ENCODE measurements at regions not wholly inside any gene's neighbourhood (a gene's known extent, or its start where the extent isn't known, plus 50 kb on each side); places are given as distances from the start of the nearest gene placed in this dataset.

GRCh38 chr20:48393737-48394314 lies 434.0 kb downstream of the PREX1 start:
- WGBS (ENCODE audit: insufficient coverage) = 89% methylated on average over 8 of the region's 12 CpGs

GRCh38 chr20:48393311-48393685 lies 434.5 kb downstream of the PREX1 start:
- H3K9me3 Mint-ChIP-seq = peaks cover 12 to 35% (median 20%) of the 10 kb centered on the region in 7 donors
- Histone ChIP-seq H3K4me3 (replicated peaks in 1 of 3; ENCODE audit: low read depth in 2 of 3, low read length in 3 of 3) (no peak overlapping the region), H3K79me2 (ENCODE audit: insufficient read depth, low read length) (no peaks in the 10 kb centered on the region), H3K27me3 (ENCODE audit: control insufficient read depth in 2 of 2, insufficient read depth in 2 of 2, low read length in 2 of 2) (no peaks in the 10 kb centered on the region), H3K9ac (ENCODE audit: insufficient read depth, low read length, poor library complexity, severe bottlenecking) (no peak overlapping the region), H3K27ac (ENCODE audit: low read depth in 1 of 2, low read length in 2 of 2) (no peak overlapping the region), H3K36me3 (replicated peaks in 1 of 2; ENCODE audit: control insufficient read depth in 1 of 2, insufficient read depth in 2 of 2, low read length in 2 of 2) (no peaks in the 10 kb centered on the region), H3K4me2 (replicated peaks; ENCODE audit: extremely low read depth, low read length, poor library complexity, severe bottlenecking) (no peak overlapping the region), H2AFZ (ENCODE audit: insufficient read depth, low read depth, low read length, poor library complexity, severe bottlenecking) (no peak overlapping the region), H4K20me1 (ENCODE audit: insufficient read depth, low read length) (no peaks in the 10 kb centered on the region), H3K9me3 (replicated peaks in 1 of 2; ENCODE audit: control insufficient read depth in 1 of 2, insufficient read depth in 1 of 2, low read length in 2 of 2) (peaks cover 20 to 25% of the 10 kb centered on the region in 2 donors), H3K4me1 (ENCODE audit: control insufficient read depth in 1 of 2, insufficient read depth in 2 of 2, low read length in 2 of 2) (no peaks in the 10 kb centered on the region)
- peaks cover 2 to 13% (median 6%) of the 10 kb centered on the region in 3 donors for H3K27me3 Mint-ChIP-seq (ENCODE audit: low read depth in 3 of 3)
- H3K4me1 Mint-ChIP-seq = no peaks in the 10 kb centered on the region
- intact Hi-C loops (cut with micrococcal nuclease) = no loop called here
- no peaks in the 10 kb centered on the region for H3K36me3 Mint-ChIP-seq
- WGBS (ENCODE audit: insufficient coverage) = 100% methylated on average over 5 of the region's 8 CpGs
- H3K27ac Mint-ChIP-seq = no peak overlapping the region
- no peak overlapping the region for H3K4me3 Mint-ChIP-seq
- no peak for TF ChIP-seq CTCF (IDR thresholded peaks at IDR 0.05)
- DNase-seq = no peak

More at GRCh38 chr20:48393737-48394314, 434.0 kb downstream of the PREX1 start:
- peaks cover 2 to 11% (median 6%) of the 10 kb centered on the region in 3 donors for H3K27me3 Mint-ChIP-seq (ENCODE audit: low read depth in 3 of 3)
- Histone ChIP-seq H3K4me1 (ENCODE audit: control insufficient read depth in 1 of 2, insufficient read depth in 2 of 2, low read length in 2 of 2) (no peaks in the 10 kb centered on the region), H3K4me3 (replicated peaks in 1 of 3; ENCODE audit: low read depth in 2 of 3, low read length in 3 of 3) (no peak overlapping the region), H3K27ac (ENCODE audit: low read depth in 1 of 2, low read length in 2 of 2) (no peak overlapping the region), H3K9ac (ENCODE audit: insufficient read depth, low read length, poor library complexity, severe bottlenecking) (no peak overlapping the region), H3K4me2 (replicated peaks; ENCODE audit: extremely low read depth, low read length, poor library complexity, severe bottlenecking) (no peak overlapping the region), H3K27me3 (ENCODE audit: control insufficient read depth in 2 of 2, insufficient read depth in 2 of 2, low read length in 2 of 2) (no peaks in the 10 kb centered on the region), H2AFZ (ENCODE audit: insufficient read depth, low read depth, low read length, poor library complexity, severe bottlenecking) (no peak overlapping the region), H4K20me1 (ENCODE audit: insufficient read depth, low read length) (no peaks in the 10 kb centered on the region), H3K79me2 (ENCODE audit: insufficient read depth, low read length) (no peaks in the 10 kb centered on the region), H3K36me3 (replicated peaks in 1 of 2; ENCODE audit: control insufficient read depth in 1 of 2, insufficient read depth in 2 of 2, low read length in 2 of 2) (no peaks in the 10 kb centered on the region), H3K9me3 (replicated peaks in 1 of 2; ENCODE audit: control insufficient read depth in 1 of 2, insufficient read depth in 1 of 2, low read length in 2 of 2) (peaks cover 20 to 25% of the 10 kb centered on the region in 2 donors)
- DNase-seq = no peak
- intact Hi-C loops (cut with micrococcal nuclease) = no loop called here
- H3K9me3 Mint-ChIP-seq = peaks cover 12 to 35% (median 20%) of the 10 kb centered on the region in 7 donors
- H3K27ac Mint-ChIP-seq = no peak overlapping the region
- H3K36me3 Mint-ChIP-seq = no peaks in the 10 kb centered on the region
- TF ChIP-seq CTCF (IDR thresholded peaks at IDR 0.05) = no peak
- H3K4me3 Mint-ChIP-seq = no peak overlapping the region
- no peaks in the 10 kb centered on the region for H3K4me1 Mint-ChIP-seq

Data from CD14-positive monocyte (primary cell).